Stimulated activated naive CD8-positive, alpha-beta T cell treated with anti-CD3 and anti-CD28 coated beads, Interleukin-15, amount 100 ng/mL, for 72 hours (primary cell): ENCODE measurements at regions not wholly inside any gene's neighbourhood (a gene's known extent, or its start where the extent isn't known, plus 50 kb on each side); places are given as distances from the start of the nearest gene placed in this dataset.

Experiments
- ATAC-seq: fragments of 150-1000 bp; cut with Tn5 transposase; 2 replicates; pipeline ENCODE4 v1.10.0; 2021; ENCODE audit warnings: mild to moderate bottlenecking, moderate library complexity
- DNase-seq, 2 donors: peaks; one replicate each; pipeline ENCODE4 v3.0.0; 2021 to 2022
- H3K27ac Mint-ChIP-seq, 2 donors: one replicate each; pipeline ENCODE4 v1.8.0; 2022; ENCODE audit warnings: mild to moderate bottlenecking in 2 of 2, mixed read lengths in 2 of 2, moderate library complexity in 2 of 2
- H3K27me3 Mint-ChIP-seq: one replicate; pipeline ENCODE4 v1.8.0; 2022; ENCODE audit warnings: mixed read lengths
- H3K4me1 Mint-ChIP-seq: one replicate; pipeline ENCODE4 v1.8.0; 2022; ENCODE audit warnings: mild to moderate bottlenecking, mixed read lengths
- H3K4me3 Mint-ChIP-seq, 2 donors: one replicate each; pipeline ENCODE4 v1.8.0; 2022; ENCODE audit warnings: mild to moderate bottlenecking in 2 of 2, mixed read lengths in 2 of 2, moderate library complexity in 1 of 2
- H3K9me3 Mint-ChIP-seq, 2 donors: one replicate each; pipeline ENCODE4 v1.8.0; 2022; ENCODE audit warnings: mixed read lengths in 2 of 2

- ATAC-seq = no peak
- no peaks in the 10 kb centered on the region for H3K4me1 Mint-ChIP-seq
- peaks cover 20% of the 10 kb centered on the region for H3K27me3 Mint-ChIP-seq
- no peaks in the 10 kb centered on the region for H3K9me3 Mint-ChIP-seq
- no peak for DNase-seq
- no peak overlapping the region for H3K27ac Mint-ChIP-seq
- no peak overlapping the region for H3K4me3 Mint-ChIP-seq
Measured at GRCh38 chr2:175560521-175561169, 379.1 kb upstream of the ATP5MC3 start.

- ATAC-seq = no peak
- Mint-ChIP-seq H3K27ac (no peak overlapping the region), H3K4me1 (no peaks in the 10 kb centered on the region), H3K27me3 (peaks cover 20% of the 10 kb centered on the region), H3K4me3 (no peak overlapping the region), H3K9me3 (no peaks in the 10 kb centered on the region)
- no peak for DNase-seq
Measured at GRCh38 chr2:175559613-175560012, 378.1 kb upstream of the ATP5MC3 start.

DNA sequence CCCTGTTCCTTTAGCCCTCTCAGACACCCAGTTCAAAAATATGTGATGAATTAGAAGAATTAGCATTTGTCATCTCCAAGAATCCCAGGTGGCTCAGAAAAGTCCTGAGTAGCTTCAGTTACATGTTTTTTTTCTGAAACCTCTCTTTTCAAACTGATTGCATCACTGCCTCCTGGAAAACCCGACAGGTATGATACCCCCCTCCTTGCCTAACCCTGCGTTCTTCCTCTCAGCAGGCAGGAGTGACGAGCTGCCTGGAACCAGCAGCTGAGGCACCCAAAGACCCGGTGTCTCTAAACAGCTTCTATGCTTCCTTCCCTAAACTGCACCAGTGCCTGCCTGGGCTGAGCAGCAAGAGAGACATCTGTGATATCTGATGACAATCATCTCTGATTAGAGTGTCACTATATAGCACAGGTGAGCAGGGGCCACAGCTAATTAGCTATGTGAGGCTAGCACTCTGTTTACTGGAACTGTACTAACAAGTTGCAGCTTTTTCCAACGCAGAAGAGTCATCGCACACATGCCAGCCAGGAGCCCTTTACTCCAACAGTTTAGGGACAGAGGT is 376.4 kb upstream of the ATP5MC3 start:
- no peak for DNase-seq
- H3K4me3 Mint-ChIP-seq = no peak overlapping the region
- no peaks in the 10 kb centered on the region for H3K9me3 Mint-ChIP-seq
- no peak overlapping the region for H3K27ac Mint-ChIP-seq
- no peak for ATAC-seq
- H3K4me1 Mint-ChIP-seq = no peaks in the 10 kb centered on the region
- H3K27me3 Mint-ChIP-seq = peaks cover 20% of the 10 kb centered on the region

GRCh38 chr2:175553910-175554309 is 372.4 kb upstream of the ATP5MC3 start:
- no peak overlapping the region for H3K27ac Mint-ChIP-seq
- DNase-seq (no peak), ATAC-seq (no peak)
- no peak overlapping the region for H3K4me3 Mint-ChIP-seq
- no peaks in the 10 kb centered on the region for H3K4me1 Mint-ChIP-seq
- peaks cover 28% of the 10 kb centered on the region for H3K27me3 Mint-ChIP-seq
- H3K9me3 Mint-ChIP-seq = no peaks in the 10 kb centered on the region

GRCh38 chr2:175552902-175553301 is 371.4 kb upstream of the ATP5MC3 start:
- H3K27ac Mint-ChIP-seq = no peak overlapping the region
- DNase-seq (no peak), ATAC-seq (no peak)
- H3K4me3 Mint-ChIP-seq = no peak overlapping the region
- H3K27me3 Mint-ChIP-seq = peaks cover 24% of the 10 kb centered on the region
- no peaks in the 10 kb centered on the region for H3K4me1 Mint-ChIP-seq
- H3K9me3 Mint-ChIP-seq = no peaks in the 10 kb centered on the region

GRCh38 chr2:175540421-175540820 is 358.9 kb upstream of the ATP5MC3 start:
- no peak overlapping the region for H3K27ac Mint-ChIP-seq
- no peak for DNase-seq
- H3K27me3 Mint-ChIP-seq = no peaks in the 10 kb centered on the region
- no peak for ATAC-seq
- peaks cover 5 to 21% of the 10 kb centered on the region in 2 donors for H3K9me3 Mint-ChIP-seq
- no peak overlapping the region for H3K4me3 Mint-ChIP-seq
- H3K4me1 Mint-ChIP-seq = no peaks in the 10 kb centered on the region

- no peak for DNase-seq
- ATAC-seq = peak; percentile 54
Measured at GRCh38 chr2:175539122-175539521, 357.6 kb upstream of the ATP5MC3 start.

DNA sequence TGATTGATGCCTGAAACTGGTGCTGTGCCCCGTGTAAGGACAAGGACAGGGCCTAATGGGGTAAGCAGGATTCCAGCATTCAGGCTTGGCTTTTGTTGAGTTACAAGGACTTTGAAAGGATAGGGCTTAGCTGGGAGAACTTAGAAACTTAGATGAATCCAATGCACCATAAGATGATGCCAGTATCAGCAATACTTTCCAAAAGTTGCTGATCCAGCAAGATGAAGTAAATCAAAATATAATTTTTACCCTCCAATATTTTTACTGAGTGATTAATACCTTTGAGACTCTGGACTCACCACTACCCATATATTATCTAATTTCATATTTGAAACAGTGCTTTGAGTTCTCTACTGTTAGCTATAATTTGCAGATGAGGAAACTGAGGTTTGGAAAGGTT is 354.5 kb upstream of the ATP5MC3 start:
- Mint-ChIP-seq H3K4me1 (no peaks in the 10 kb centered on the region), H3K9me3 (peaks cover 5 to 19% of the 10 kb centered on the region in 2 donors), H3K27me3 (no peaks in the 10 kb centered on the region), H3K4me3 (no peak overlapping the region), H3K27ac (no peak overlapping the region)
- DNase-seq (no peak), ATAC-seq (no peak)

More at GRCh38 chr2:175539122-175539521, 357.6 kb upstream of the ATP5MC3 start:
- Mint-ChIP-seq H3K27me3 (no peaks in the 10 kb centered on the region), H3K4me1 (no peaks in the 10 kb centered on the region), H3K27ac (no peak overlapping the region), H3K4me3 (no peak overlapping the region), H3K9me3 (peaks cover 5 to 20% of the 10 kb centered on the region in 2 donors)

DNA sequence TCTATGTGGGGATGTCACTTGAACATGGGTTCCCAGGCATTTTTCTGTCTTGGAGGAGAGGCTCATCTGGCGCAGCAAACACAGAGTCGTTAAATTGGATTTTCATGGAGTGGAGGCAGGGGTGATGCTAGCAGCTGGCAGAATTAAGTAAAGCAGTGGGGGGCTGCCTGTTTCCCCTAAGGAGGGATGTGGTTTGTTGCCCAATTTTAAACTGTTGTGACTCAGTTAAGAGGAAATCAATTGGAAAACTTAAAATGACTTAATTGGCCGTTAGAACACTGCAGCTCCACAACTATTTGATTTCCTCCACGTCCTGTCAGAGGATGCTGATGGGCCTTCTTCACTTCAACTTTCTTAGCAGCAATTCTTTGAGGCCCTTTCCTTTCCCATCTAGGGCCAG is 354.1 kb upstream of the ATP5MC3 start:
- DNase-seq (no peak), ATAC-seq (no peak)
- Mint-ChIP-seq H3K27me3 (no peaks in the 10 kb centered on the region), H3K4me3 (no peak overlapping the region), H3K9me3 (peaks cover 1 to 17% of the 10 kb centered on the region in 2 donors), H3K27ac (no peak overlapping the region), H3K4me1 (no peaks in the 10 kb centered on the region)

DNA sequence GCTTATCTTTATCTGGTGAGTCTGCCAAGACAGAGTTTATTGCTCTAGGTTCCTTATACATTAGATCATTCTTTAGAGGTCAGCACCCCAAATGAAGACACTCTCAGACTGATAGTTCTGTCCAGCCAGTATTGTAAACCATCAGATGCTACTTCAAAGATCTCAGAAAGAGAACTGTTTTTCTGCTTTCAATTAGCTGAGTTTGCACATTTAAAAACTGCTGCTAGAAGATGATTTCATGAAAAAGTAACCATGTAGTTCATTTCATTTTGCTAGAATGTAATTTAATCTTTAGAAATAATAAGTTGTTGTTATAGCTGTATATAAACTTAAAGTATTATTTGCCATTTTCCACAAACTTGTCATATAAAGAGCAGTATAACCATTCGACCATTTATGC is 344.5 kb upstream of the ATP5MC3 start:
- no peak overlapping the region for H3K27ac Mint-ChIP-seq
- H3K4me3 Mint-ChIP-seq = no peak overlapping the region
- no peaks in the 10 kb centered on the region for H3K27me3 Mint-ChIP-seq
- ATAC-seq (no peak), DNase-seq (no peak)
- no peaks in the 10 kb centered on the region for H3K4me1 Mint-ChIP-seq
- no peaks in the 10 kb centered on the region for H3K9me3 Mint-ChIP-seq

DNA sequence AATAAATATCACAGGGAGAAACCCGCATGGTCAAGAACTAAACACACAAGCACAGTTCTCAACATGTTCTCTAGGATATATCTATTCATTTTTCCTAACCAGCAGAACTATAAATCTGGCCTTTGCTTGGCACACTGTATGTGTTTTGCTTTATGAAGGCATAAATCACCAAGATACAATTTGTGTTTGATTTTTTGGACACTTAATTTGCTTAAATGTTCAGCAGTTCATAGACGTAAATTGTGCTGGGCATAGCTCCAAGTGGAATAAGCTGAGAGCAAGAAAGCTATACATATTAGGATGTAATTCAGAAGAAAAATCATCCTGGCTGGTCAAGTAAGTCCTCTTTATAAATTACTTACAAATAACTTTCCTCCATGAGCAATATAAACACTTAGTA is 341.5 kb upstream of the ATP5MC3 start:
- no peaks in the 10 kb centered on the region for H3K9me3 Mint-ChIP-seq
- no peak overlapping the region for H3K4me3 Mint-ChIP-seq
- H3K27ac Mint-ChIP-seq = no peak overlapping the region
- DNase-seq = no peak
- no peak for ATAC-seq
- no peaks in the 10 kb centered on the region for H3K27me3 Mint-ChIP-seq
- no peaks in the 10 kb centered on the region for H3K4me1 Mint-ChIP-seq

DNA sequence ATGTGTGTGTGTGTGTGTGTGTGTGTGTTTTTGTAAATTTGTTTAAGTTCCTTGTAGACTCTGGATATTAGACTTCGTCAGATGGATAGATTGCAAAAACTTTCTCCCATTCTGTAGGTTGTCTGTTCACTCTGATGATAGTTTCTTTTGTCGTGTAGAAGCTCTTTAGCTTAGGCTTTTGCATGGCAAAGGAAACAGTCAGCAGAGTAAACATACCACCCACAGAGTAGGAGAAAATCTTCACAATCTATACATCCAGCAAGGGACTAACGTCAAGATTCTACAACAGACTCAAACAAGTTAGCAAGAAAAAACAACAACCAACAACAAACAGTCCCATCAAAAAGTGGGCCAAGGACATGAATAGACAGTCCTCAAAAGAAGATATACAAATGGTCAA is 336.7 kb upstream of the ATP5MC3 start:
- H3K4me1 Mint-ChIP-seq = no peaks in the 10 kb centered on the region
- H3K27ac Mint-ChIP-seq = no peak overlapping the region
- ATAC-seq (no peak), DNase-seq (no peak)
- no peaks in the 10 kb centered on the region for H3K27me3 Mint-ChIP-seq
- H3K4me3 Mint-ChIP-seq = no peak overlapping the region
- H3K9me3 Mint-ChIP-seq = peaks cover 0 to 7% of the 10 kb centered on the region in 2 donors

DNA sequence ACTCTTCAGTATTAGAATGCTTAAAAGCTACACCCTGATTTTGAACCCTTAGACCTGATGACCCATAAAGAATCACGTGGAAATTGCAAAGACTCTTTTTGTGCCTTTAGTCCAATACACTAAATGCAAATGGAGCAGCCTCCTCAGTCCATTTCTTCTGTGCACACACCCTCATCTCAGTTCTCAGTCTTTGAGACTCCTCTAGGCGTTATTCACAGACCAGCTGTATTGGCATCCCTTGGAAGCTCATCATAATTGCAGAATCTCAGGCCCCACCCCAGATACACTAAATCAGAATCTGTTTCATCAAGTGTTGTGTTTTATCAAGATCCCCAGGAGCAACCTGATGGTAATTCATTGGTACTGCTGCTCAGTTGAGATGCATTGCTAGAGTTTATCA is 335.0 kb upstream of the ATP5MC3 start:
- Mint-ChIP-seq H3K4me3 (no peak overlapping the region), H3K9me3 (peaks cover 7 to 9% of the 10 kb centered on the region in 2 donors), H3K27me3 (no peaks in the 10 kb centered on the region), H3K27ac (no peak overlapping the region), H3K4me1 (no peaks in the 10 kb centered on the region)
- ATAC-seq (no peak), DNase-seq (no peak)

DNA sequence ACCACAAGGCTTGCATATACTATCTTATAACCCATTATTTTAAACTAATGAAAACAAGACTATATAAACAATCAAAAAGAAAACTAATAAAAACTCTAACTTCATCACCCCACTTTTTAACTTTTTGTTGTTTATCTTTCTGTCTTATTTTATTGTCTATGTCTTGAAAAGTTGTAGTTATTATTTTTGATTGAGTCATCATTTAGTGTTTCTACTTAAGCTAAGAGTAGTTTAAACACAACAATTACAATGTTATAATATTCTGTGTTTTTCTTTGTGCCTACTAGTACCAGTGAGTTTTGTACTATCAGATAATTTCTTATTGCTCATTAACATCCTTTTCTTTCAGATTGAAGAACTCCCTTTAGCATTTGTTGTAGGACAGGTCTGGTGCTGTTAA is 318.7 kb upstream of the ATP5MC3 start:
- DNase-seq (no peak), ATAC-seq (no peak)
- Mint-ChIP-seq H3K27me3 (no peaks in the 10 kb centered on the region), H3K27ac (no peak overlapping the region), H3K9me3 (peaks cover 5 to 11% of the 10 kb centered on the region in 2 donors), H3K4me3 (no peak overlapping the region), H3K4me1 (no peaks in the 10 kb centered on the region)

- no peak overlapping the region for H3K27ac Mint-ChIP-seq
- DNase-seq (no peak), ATAC-seq (no peak)
- no peaks in the 10 kb centered on the region for H3K27me3 Mint-ChIP-seq
- no peaks in the 10 kb centered on the region for H3K4me1 Mint-ChIP-seq
- peaks cover 0 to 16% of the 10 kb centered on the region in 2 donors for H3K9me3 Mint-ChIP-seq
- H3K4me3 Mint-ChIP-seq = no peak overlapping the region
Measured at GRCh38 chr2:175490360-175490791, 308.9 kb upstream of the ATP5MC3 start.

- no peak for ATAC-seq
- H3K27me3 Mint-ChIP-seq = no peaks in the 10 kb centered on the region
- no peaks in the 10 kb centered on the region for H3K9me3 Mint-ChIP-seq
- H3K27ac Mint-ChIP-seq = no peak overlapping the region
- H3K4me1 Mint-ChIP-seq = no peaks in the 10 kb centered on the region
- DNase-seq = no peak
- H3K4me3 Mint-ChIP-seq = no peak overlapping the region
Measured at GRCh38 chr2:175478096-175478768, 296.7 kb upstream of the ATP5MC3 start.
